ENCODE measurements at regions not wholly inside any gene's neighbourhood (a gene's known extent, or its start where the extent isn't known, plus 50 kb on each side); places are given as distances from the start of the nearest gene placed in this dataset.

DNA sequence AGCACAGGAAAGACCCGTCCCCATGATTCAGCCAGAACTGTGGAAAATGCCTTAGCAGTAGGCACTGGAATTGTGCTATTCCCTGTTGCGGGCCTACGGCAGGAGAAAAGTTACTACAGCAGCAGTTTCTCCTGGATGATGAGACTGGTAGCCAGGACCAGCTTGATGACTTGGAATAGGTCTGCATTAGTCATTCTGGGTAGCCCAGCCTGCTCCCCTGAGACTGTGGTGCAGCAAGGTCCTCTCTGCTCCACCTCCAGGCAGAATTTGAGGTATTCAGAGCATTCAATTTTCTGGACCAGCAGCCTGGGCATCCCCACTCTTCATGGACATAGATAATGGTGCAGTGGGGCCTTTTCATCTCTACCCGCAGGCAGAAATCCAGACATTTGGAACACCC is 490.0 kb downstream of the SH2D4B start:
- DNase-seq = no peak

DNA sequence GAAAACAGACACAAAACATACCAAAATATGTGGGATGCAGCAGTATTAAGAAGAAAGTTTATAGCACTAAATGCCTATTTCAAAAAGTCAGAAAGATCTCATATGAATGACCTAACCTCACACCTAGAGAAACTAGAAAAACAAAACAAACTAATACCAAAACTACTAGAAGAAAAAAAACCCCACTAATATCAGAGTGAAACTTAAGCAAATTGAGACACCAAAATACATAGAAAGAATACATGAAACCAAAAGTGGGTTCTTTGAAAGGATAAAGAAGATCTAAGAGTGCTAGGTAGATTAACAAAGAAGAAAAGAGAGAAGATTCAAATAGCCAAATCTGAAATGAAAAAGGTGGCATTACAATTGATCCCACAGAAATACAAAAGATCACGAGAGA is 494.1 kb downstream of the SH2D4B start:
- no peak for DNase-seq

DNA sequence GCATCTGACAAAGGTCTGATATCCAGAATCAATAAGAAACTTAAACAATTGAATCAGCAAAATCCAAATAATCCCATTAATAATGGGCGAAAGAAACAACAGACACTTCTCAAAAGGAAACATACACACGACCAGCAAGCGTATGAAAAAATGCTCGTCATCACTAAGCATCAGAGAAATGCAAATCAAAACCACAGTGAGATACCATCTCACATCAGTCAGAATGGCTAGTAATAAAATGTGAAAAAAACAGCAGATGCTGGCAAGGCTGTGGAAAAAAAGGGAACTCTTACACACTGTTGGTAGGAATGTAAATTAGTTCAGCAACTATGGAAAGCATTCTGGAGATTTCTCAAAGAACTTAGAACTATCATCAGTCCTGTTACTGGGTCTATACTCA is 496.7 kb downstream of the SH2D4B start:
- peak; percentile 37 for DNase-seq

DNA sequence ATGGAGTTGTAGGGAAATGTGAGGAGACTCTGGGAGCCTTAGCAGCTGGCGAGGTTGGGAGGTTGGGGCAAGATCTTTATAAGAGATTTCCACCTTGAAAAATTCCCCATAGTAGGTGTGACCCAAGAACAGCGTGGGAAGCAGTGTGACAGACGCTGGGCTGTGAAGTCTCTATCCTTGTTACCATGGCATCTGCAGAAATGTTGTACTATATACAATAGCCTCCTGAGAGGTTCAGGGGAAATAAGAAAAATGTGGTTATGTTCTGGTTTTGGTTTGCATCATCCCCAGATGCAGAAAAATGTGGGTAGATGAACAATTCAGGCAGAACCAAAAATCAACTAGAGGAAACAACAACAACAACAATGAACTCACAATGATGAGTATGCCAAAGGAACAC is 498.6 kb downstream of the SH2D4B start:
- DNase-seq = no peak

DNA sequence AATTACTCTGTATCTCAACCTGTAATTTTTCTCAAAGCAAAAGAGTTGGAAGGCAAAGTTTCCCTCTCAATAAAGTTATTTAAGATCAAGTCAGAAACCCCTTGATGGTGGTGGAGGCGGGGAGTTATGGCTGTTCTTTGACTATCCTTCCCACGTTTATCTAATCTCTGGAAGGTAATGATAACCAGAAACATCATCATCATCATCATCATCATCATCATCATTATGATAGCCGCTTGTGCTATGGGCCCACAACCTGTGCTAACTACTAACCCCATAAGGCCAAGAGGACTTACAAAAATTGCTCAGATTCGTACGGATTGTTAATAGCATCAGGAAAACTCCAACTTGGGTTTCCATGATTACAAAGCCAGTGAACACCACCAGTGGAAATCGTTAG is 502.3 kb downstream of the SH2D4B start:
- DNase-seq = no peak

DNA sequence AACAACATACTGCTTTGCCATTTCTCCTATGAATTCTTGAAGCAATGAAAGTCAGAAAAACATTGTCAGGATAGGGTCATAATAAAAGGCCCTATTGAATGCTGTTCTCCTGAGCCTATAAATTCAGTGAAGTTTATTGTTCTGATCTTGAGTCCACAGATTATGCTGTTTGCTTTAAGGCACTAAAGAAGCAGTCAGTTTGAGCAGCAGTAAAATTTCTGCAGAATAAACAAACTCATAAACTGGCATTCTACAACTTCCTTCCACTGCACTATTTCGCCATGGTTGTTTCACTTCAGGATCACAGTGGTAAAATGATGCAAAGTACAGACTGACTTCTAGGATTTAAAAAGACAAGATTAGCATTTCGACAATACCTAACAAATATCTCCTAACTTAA is 503.2 kb downstream of the SH2D4B start:
- DNase-seq = no peak

DNA sequence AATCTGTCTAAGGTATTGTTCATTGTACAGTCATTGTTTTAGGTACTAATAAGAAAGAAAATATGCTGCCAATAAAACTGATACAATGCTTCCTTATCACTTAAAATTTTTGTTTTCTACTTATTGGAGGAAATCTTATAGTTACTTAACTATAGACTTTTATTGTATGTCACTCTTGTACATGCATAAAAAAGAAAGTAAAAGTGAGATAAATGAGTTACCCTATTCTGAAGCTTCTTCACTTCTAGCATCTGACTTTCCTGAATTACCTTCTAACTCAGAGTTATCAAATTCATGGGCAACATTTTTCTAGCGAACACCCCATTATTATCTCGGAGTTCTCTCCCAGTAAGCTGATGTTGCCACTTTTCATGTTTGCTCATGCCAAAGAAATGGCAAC is 504.9 kb downstream of the SH2D4B start:
- no peak for DNase-seq

DNA sequence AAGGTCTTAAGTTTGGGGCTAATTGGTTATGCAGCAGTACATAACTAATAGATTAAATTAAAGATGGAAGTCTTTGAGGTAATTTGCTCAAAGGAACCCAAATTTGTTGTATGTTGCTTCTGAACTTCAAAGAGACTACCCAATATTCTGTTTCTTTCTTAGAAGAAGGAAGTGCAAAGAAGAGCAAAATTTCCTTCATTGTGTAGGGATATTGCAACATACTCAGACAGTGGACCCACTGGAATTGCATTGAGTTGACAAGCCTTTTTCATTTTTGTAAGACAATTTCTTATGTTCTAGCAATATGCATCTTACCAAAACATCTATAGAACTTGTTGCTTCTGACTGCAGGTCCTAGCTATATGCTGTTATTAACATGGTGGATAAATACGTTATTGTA is 527.8 kb downstream of the SH2D4B start:
- no peak for DNase-seq

DNA sequence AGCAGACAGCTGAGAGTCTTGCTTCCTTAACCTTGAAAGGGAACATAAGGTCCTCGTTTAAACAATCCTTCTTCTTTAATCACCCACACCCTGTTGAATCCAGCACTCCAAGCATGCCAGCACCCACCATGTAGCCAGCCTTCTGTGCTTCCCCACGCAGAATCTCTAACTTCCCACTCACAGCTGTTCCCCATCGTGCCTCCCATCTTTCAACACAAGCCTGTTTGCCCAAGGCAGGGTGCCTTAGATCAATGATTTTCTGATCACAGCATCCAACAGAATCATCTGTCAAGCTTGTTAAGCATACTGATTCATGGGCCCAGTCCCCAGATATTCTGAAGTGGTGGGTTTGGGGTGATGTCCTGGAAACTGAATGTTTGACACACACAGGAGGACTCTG is 530.8 kb downstream of the SH2D4B start:
- DNase-seq = no peak

DNA sequence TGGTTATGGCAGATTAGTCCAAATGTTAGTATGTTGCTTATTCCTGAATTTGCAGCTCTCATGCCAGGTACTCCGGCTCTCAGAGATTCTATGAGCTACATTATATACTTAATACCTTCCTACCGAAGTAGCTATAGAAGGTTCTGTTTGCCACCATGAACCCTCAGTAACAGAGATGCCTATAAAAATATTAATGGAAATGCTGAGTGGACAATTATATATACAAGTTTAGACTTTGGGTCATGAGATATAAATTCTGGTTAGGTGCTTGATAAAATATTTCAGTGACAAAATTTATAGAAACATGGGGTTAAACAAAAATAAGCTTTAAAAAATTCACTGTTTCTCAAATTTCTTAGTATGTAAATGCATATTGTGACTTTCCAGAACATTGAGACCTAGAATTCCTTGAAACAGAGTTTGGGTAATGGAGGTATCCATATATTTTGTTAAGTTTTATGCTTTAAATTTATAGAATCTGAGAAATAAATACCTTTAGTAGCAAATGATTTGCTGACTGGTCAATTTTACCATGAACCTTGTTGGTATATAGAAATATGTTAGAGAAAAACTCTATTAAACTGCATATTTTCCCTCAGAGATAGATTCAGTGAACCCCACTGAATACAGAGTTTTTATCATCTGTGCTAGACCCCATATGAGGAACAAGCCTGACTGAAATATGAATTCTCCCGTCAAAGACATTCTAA is 533.5 kb downstream of the SH2D4B start:
- no peak for DNase-seq

DNA sequence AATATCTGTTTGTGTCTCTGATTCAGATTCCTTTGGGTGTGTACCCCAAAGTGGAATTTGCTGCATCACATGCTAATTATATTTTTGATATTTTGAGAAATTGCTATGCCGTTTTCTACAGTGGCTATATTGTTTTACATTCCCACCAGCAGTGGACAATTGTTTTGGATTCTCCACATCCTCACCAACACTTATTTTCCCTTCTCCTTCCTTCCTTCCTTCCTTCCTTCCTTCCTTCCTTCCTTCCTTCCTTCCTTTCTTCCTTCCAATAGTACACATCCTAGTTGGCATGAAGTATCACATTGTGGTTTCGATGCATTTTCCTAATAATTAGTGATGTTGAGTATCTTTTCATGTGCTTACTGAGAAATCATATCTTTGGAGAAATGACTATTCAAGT is 535.5 kb downstream of the SH2D4B start:
- DNase-seq = no peak

DNA sequence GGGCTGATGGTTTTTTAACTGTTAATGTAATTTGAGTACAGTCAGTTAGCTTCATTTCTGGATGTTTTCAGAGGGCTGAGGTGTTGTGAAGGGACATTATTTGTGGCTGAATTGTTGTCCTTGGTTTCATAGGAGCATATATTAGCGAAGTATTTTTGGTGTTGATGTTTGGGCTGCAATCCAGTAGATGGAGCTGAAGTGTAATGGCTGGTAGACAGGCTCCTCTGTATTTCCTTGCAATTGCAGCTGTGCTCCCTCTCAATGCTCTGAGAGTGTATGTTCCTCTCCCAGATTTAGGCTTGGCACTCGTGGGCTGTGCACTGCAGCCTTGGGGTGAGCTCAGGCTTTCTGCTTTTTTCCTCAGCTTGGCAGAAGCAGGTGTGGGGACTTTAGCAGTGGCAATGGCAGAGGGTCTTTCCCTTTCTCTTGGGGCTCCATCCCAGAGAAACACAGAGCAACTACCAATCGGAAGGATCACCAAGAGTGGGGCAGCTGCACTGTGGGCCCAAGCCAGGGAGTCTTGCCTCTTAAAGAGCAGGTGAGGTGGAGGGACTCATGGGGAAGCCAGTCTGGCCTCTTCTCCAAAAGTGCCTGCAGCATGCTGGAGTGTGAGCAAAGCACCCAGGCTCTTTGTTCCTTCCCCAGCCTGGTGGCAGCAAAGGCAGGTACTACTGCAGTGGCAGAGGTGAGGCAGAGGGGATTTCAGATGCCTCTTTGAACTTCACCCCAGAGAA is 544.4 kb downstream of the SH2D4B start:
- peak; percentile 25 for DNase-seq

DNA sequence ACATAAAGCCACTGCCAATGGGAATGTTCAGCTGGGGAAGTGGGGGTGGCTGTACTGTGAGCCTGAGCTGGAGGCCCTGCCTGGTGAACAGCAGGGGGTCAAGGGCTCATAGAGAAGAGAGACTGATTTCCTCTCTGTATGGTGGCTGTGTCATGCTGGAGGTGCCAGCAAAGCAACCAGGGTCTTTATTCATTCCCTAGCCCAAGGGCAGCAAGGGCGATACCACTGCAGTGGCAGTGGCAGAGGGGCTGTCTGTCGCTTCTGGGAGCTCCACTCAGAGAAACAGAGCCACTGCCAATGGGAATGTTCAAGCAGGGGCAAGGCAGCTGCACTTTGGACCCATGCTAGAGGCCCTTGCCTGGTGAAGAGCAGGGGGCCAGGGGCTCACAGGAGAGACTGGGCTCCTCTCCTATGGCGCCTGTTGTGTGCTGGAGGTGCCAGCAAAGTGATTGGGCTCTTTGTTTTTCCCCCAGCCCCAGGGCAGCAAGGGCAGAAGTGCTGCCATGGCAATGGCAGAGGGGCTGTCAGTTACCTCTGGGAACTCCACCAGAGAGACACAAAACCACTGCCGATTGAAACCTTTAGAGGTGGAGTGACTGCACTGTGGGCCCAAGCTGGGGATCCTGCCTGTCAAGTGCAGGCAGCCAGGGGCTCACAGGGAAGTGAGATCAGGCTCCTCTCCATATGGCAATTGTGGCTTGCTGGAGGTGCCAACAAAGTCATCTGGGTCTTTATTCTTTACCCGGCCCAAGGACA is 545.1 kb downstream of the SH2D4B start:
- no peak for DNase-seq

DNA sequence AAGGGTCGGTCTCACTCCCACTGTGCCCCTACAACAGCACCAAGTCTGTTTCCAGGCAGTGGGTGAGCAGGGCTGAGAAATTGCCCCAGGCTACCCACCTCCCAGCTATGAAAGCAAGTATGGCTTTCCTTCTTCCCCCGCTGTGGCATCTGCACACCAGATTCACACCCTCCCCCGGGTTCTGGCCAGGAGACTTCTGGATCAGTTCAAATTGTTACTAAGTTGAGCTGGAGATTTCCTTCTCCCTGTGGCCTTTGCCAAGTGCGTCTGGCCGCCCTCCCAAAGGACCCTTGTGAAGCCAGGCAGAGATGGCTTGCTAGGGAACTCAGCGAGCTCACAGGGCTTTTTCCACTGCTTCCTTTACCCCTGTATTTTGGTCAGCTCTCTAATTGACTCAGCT is 555.4 kb downstream of the SH2D4B start:
- no peak for DNase-seq

DNA sequence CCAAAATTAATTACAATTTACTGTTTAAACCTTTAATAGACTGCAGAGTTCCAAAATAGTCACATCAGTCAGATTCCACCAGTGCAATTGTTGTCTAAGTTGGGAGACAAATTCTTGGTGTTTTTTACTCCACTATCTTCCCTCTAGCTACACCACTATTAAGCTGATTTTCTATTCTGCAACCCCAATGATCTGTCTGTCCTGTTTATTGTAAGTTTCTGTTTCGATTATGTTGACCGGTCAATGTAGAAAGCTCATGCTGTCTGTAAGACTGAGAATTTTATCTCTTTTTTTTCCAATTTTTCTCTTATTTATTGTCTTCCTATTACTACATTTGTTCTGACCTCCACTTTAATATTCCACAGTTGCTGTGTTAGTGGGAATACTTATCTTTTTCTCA is 557.5 kb downstream of the SH2D4B start:
- no peak for DNase-seq

DNA sequence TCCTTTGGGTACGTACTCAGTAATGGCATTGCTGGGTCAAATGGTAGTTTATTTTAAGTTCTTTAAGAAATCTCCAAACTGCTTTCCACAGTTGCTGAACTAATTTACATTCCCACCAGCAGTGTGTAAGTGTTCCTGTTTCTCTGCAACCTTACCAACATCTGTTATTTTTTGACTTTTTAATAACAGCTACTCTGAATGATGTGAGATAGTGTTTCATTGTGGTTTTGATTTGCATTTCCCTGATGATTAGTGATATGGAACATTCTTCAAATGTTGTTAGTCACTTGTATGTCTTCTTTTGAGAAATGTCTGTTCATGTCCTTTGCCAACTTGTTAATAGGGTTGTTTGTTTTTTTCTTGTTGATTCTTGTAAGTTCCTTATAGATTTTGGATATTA is 558.9 kb downstream of the SH2D4B start:
- DNase-seq = no peak

DNA sequence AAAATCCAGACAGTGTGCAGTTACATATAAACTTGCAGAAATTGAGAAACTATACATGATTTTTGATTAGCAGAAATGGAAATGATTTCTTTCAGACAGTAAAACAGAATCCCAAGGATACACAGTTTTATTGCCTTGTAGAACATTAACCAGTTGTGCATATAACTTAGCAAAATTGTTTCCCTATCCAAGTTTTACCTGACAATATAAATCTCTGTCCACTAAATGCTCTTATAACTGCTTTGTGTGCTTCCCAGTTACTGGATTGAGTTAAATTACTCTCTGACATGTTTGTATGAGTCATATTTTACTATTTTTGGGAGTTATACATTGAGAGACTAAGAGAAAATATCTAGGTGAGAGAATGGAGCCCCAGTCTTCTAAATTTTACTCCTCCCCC is 563.4 kb downstream of the SH2D4B start:
- no peak for DNase-seq

DNA sequence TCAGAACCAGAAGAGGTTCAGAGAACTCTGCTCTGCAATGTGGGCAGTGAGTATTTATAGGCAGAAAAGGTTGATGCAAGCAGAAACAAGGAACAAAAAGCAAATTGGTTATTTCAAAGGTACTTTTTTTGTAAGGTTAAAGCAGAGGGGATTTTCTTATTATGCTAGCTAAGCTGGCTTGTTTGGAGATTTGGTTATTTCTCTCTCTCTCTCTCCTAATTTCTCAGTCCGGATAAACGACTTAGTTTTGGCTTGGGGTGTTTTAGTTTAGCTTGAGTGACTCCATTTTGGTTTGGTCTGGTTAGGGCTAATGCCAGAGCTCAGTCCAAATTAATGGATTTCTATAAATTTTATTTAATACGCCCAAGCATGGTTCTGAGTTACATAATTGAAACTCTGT is 566.8 kb downstream of the SH2D4B start:
- DNase-seq = no peak

DNA sequence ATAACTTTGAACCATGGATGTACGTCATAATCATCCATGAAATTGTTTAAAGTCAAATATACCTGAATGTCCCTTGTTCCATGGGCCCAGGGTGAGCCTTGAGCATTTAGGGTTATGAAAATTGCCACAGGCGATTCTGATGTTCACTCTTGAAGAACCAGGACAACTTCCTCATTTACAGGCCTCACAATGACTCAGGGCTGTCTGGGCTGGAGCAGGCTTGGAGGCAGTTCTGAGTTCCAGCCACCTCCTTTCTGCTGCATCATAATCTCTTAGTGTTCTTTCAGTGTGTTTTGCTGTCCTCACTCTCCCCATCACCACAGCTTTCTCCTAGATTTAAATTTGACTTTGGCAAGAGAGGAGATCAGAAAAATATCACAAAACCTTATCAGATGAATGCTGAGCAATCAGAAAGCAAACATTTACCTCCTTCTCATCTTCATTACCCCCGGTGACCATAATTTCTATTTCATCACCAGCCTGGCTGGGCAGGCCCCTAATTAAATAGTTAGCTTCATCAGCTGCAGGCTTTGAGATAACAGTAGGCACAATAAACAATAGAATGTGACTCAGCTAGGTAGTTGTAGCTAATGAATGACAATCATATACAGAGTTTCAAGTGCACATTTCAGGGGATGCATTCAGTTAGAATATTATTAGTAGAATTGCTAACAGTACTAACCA is 571.0 kb downstream of the SH2D4B start:
- peak; percentile 66 for DNase-seq

DNA sequence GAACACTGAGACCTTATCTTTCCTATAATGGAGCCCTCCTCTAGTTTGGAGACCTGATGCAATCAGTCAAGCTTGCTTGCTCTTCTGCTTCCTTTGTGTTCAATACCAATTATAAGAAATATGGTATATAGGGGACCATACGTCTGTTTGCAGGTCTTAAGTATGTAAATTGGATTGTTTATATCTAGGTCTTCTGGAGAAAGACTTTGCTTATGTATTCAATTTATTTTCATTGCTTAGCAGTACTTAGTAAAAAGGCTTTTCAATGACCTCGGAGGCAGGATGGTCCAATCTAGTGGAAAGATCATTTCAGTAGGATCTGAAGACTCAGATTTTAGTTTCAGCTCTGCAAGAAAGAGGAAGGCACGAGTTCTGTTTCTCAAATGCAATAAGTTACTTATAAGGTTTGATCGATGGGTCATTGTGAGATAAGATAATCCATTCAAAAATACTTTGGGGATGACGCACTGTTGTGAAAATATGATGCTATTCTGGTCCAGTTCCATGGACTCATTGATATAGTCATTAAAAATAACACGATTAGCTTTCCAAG is 571.6 kb downstream of the SH2D4B start:
- DNase-seq = no peak

DNA sequence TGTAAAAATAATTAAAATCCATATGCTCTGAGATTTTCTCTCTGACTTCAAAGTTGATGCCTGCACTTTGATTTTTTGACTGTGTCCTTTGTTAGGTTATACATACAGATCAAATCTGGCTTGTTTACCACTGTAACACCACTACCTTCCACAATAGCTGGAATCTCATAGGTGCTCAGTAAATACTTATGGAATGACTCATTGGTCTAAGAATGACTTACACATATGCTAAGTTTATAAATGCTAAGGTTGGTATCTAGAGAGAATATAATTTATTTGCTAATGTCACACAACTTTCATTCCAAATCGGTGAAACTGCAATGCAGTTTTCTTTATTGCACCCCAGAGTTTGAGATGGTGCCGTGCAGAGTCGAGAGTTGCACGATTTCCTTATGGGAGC is 578.5 kb downstream of the SH2D4B start:
- no peak for DNase-seq

DNA sequence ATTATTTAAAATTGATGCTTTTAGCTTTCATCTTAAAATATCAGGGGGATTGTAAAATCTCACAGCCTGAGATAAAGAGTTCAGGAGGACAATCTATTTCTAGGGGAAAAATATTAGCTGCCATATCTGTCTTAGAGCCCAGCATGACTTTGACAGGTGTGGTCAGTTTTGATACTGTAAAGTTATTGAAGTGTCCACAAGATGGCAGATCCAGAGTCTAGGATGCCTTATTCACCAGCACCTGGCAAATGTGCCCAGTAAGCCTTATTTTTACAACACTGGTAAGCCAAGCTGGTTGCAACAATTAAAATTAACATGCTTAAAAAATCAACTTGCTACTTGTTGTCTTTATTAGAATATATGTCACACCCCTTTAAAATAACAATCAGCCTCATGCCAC is 579.3 kb downstream of the SH2D4B start:
- DNase-seq = peak; percentile 3

DNA sequence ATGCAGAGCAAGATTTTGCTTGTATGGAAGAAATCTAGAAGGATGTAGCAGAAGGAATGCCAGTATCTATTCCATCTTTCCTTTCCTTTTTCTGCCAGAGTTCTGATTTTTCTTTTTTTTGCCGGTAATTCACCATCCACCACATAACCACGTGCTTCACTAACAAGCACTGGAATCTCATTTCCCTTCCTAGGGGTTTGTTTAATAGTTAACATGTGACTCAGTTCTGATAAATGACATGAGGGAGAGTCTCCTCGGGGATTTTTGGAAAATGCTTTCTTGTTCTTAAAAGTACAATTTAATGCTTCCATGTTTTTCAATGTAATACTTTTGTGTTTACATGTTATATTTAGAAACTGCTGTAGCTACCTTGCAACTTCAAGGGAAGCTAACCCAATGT is 590.2 kb downstream of the SH2D4B start:
- DNase-seq = no peak
